Keratinocyte (primary cell): ENCODE measurements at regions not wholly inside any gene's neighbourhood (a gene's known extent, or its start where the extent isn't known, plus 50 kb on each side); places are given as distances from the start of the nearest gene placed in this dataset.

Source experiments
- DNase-seq: peaks from one replicate; pipeline ENCODE4 v3.0.0-alpha.2; 2011; ENCODE audit warnings: low read depth, missing footprints, low spot score
- FAIRE-seq: peaks from 2 replicates; lab custom pipeline; 2011; peaks lifted over from hg19 to GRCh38; lab: Jason Lieb, UNC
- H2AFZ ChIP-seq: 2 replicates; pipeline ENCODE4 v1.6.0; 2012; ENCODE audit warnings: low read length, control low read depth, inconsistent platforms; ENCODE audit not compliant: control insufficient read depth
- H3K27ac ChIP-seq: 2 replicates; pipeline ENCODE4 v1.5.1; 2011; ENCODE audit warnings: low read length; ENCODE audit not compliant: control insufficient read depth, insufficient read depth
- H3K27me3 ChIP-seq: 3 replicates; pipeline ENCODE4 v1.6.0; 2011; ENCODE audit warnings: low read length; ENCODE audit not compliant: control insufficient read depth, insufficient read depth; ENCODE audit errors: extremely low read depth
- H3K36me3 ChIP-seq, 2 experiments: 2 replicates in 1 of 2; 3 replicates in 1 of 2; pipeline ENCODE4 v1.5.1; 2011; ENCODE audit warnings: low read length in 2 of 2, mild to moderate bottlenecking in 1 of 2; ENCODE audit not compliant: control insufficient read depth in 2 of 2, insufficient read depth in 2 of 2; ENCODE audit errors: extremely low read depth in 1 of 2
- H3K4me1 ChIP-seq: 3 replicates; pipeline ENCODE4 v1.5.1; 2011; ENCODE audit warnings: low read length; ENCODE audit not compliant: control insufficient read depth, insufficient read depth; ENCODE audit errors: extremely low read depth
- H3K4me2 ChIP-seq: 3 replicates; pipeline ENCODE4 v1.6.0; 2011; ENCODE audit warnings: low read depth, low read length; ENCODE audit not compliant: control insufficient read depth, insufficient read depth; ENCODE audit errors: extremely low read depth
- H3K4me3 ChIP-seq, 3 experiments: fragments of 200-600 bp in 1 of 3; sonication (generic) in 1 of 3; 2 replicates in 2 of 3; 3 replicates in 1 of 3; pipeline ENCODE4 v1.5.1; 2011 to 2016; ENCODE audit warnings: low read length in 3 of 3, mild to moderate bottlenecking in 3 of 3, control low read depth in 2 of 3, inconsistent platforms in 1 of 3, low read depth in 1 of 3, mixed read lengths in 1 of 3, mixed run types in 1 of 3, moderate library complexity in 1 of 3; ENCODE audit not compliant: control insufficient read depth in 2 of 3, insufficient read depth in 2 of 3; ENCODE audit errors: extremely low read depth in 1 of 3
- H3K79me2 ChIP-seq: 2 replicates; pipeline ENCODE4 v1.6.0; 2012; ENCODE audit warnings: low read length; ENCODE audit not compliant: control insufficient read depth, insufficient read depth
- H3K9ac ChIP-seq: 3 replicates; pipeline ENCODE4 v1.6.0; 2011; ENCODE audit warnings: low read length; ENCODE audit not compliant: control insufficient read depth, insufficient read depth; ENCODE audit errors: extremely low read depth
- H3K9me1 ChIP-seq: 3 replicates; pipeline ENCODE4 v1.6.0; 2011; ENCODE audit warnings: low read length; ENCODE audit not compliant: control insufficient read depth, insufficient read depth; ENCODE audit errors: extremely low read depth
- H3K9me3 ChIP-seq: 2 replicates; pipeline ENCODE4 v1.5.1; 2012; ENCODE audit warnings: low read depth, low read length; ENCODE audit not compliant: control insufficient read depth
- H4K20me1 ChIP-seq: 3 replicates; pipeline ENCODE4 v1.6.0; 2011; ENCODE audit warnings: low read length; ENCODE audit not compliant: control insufficient read depth, insufficient read depth; ENCODE audit errors: extremely low read depth
- EZH2 ChIP-seq: IDR thresholded peaks from one replicate; pipeline ENCODE4 v1.6.1; 2012; ENCODE audit warnings: inconsistent platforms, mild to moderate bottlenecking, low read length, moderate library complexity
- dilution Hi-C: fragments of 300-500 bp; cut with MboI; formaldehyde crosslinking; loops from one replicate; pipeline ENCODE4 v1.7.0; 2020; ENCODE audit warnings: low sequenced_read_pairs; ENCODE audit not compliant: extremely low pct_ligation_motif_present
- TF ChIP-seq, protein P1 (sequence below), 3 experiments: IDR thresholded peaks in 1 of 3; conservative IDR thresholded peaks in 1 of 3; optimal IDR thresholded peaks in 1 of 3; 2 replicates in 2 of 3; 3 replicates in 1 of 3; pipeline versions ENCODE3 to v1.5.1; 2011; ENCODE audit warnings: low read length in 3 of 3, mild to moderate bottlenecking in 3 of 3, moderate library complexity in 2 of 3, control low read depth in 1 of 3, inconsistent platforms in 1 of 3; ENCODE audit not compliant: insufficient read depth in 2 of 3; ENCODE audit errors: extremely low read depth in 1 of 3

DNA sequence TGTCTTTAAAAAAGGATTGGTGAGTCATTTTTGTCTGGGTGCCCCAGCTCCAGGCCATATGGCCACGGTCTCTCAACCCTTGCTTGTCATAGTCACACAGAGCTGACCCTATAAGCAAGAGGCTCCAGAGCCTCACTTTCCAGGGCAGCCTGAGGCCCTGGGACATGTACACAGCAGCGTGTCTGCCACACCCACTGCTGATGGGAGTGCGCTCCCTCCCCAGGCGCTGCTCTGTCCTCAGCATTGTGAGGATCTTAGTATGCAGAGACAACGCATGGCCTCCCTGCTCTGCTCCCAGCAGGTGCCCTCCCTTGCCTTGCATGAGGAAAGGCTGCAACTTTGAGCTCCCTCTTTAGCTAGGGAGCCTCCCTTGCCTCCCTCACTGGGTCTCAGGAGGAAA is 80.8 kb upstream of the CRHR1 start:
- Histone ChIP-seq H2AFZ (no peak overlapping the region), H3K9me1 (no peaks in the 10 kb centered on the region), H3K4me3 (no peak overlapping the region), H3K4me2 (no peak overlapping the region), H3K4me1 (peaks cover 9% of the 10 kb centered on the region), H3K9me3 (no peaks in the 10 kb centered on the region), H3K27me3 (peaks cover 24% of the 10 kb centered on the region), H3K27ac (no peak overlapping the region), H3K36me3 (no peaks in the 10 kb centered on the region), H3K9ac (no peak overlapping the region), H3K79me2 (no peaks in the 10 kb centered on the region), H4K20me1 (peaks cover 3% of the 10 kb centered on the region)
- TF ChIP-seq, protein P1, sequence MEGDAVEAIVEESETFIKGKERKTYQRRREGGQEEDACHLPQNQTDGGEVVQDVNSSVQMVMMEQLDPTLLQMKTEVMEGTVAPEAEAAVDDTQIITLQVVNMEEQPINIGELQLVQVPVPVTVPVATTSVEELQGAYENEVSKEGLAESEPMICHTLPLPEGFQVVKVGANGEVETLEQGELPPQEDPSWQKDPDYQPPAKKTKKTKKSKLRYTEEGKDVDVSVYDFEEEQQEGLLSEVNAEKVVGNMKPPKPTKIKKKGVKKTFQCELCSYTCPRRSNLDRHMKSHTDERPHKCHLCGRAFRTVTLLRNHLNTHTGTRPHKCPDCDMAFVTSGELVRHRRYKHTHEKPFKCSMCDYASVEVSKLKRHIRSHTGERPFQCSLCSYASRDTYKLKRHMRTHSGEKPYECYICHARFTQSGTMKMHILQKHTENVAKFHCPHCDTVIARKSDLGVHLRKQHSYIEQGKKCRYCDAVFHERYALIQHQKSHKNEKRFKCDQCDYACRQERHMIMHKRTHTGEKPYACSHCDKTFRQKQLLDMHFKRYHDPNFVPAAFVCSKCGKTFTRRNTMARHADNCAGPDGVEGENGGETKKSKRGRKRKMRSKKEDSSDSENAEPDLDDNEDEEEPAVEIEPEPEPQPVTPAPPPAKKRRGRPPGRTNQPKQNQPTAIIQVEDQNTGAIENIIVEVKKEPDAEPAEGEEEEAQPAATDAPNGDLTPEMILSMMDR (optimal IDR thresholded peaks at IDR 0.05 in 1 of 3, IDR thresholded peaks at IDR 0.05 in 1 of 3, conservative IDR thresholded peaks at IDR 0.05 in 1 of 3; ENCODE audit: extremely low read depth in 1 of 3, insufficient read depth in 2 of 3, low read length in 3 of 3): no peak
- no peak for TF ChIP-seq EZH2
- dilution Hi-C loops: no loop called here
- DNase-seq (no peak), FAIRE-seq (no peak)

DNA sequence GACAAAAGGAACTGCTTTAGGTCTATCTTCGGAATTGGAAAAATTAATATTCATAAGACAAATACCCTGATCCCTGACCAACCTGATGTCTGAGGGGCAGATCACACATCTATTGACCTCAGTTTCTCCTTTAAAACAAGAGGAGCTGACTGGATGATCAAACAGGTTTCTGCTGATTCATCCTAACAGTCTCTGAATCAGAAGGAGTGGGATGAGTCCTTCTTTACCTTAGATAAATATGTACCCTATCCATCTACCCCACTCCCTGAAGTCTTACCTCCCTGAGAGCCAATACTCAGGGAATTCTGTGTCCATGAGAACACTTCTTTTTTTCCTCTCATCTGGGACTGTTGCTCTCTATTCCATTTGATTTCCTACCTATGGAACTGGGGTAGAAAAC is 80.3 kb upstream of the CRHR1 start:
- no peak overlapping the region for H3K9ac ChIP-seq
- DNase-seq (no peak), FAIRE-seq (no peak)
- no peak overlapping the region for H3K4me2 ChIP-seq
- H3K4me1 ChIP-seq: peaks cover 9% of the 10 kb centered on the region
- no peak overlapping the region for H3K27ac ChIP-seq
- H3K9me1 ChIP-seq: no peaks in the 10 kb centered on the region
- no peaks in the 10 kb centered on the region for H3K79me2 ChIP-seq
- H3K4me3 ChIP-seq: no peak overlapping the region
- H2AFZ ChIP-seq: no peak overlapping the region
- no peaks in the 10 kb centered on the region for H3K9me3 ChIP-seq
- dilution Hi-C loops: no loop called here
- H3K27me3 ChIP-seq: peaks cover 26% of the 10 kb centered on the region
- TF ChIP-seq, protein P1 (optimal IDR thresholded peaks at IDR 0.05 in 1 of 3, IDR thresholded peaks at IDR 0.05 in 1 of 3, conservative IDR thresholded peaks at IDR 0.05 in 1 of 3; ENCODE audit: extremely low read depth in 1 of 3, insufficient read depth in 2 of 3, low read length in 3 of 3): no peak
- no peak for TF ChIP-seq EZH2
- H3K36me3 ChIP-seq: no peaks in the 10 kb centered on the region
- H4K20me1 ChIP-seq: peaks cover 3% of the 10 kb centered on the region
